K562 (cell line): ENCODE measurements at regions not wholly inside any gene's neighbourhood (a gene's known extent, or its start where the extent isn't known, plus 50 kb on each side); places are given as distances from the start of the nearest gene placed in this dataset.

Experiments
- ATAC-seq: fragments of 200-7000 bp; cut with Tn5 transposase; 3 replicates; pipeline ENCODE4 v1.9.1; 2020; ENCODE audit warnings: moderate library complexity
- BruUV-seq: library from RNA; stranded (reverse); fragments of 400-500 nt; replicated peaks from 2 replicates; lab custom pipeline; 2021; lab: Mats Ljungman, UMichigan
- CTCF ChIA-PET: fragments of 300-600 bp; formaldehyde crosslinking; extraction: SDS; loops from one replicate; lab custom pipeline; 2021; ENCODE audit warnings: low intra/inter-chr PET ratio; lab: Yijun Ruan, JAX
- POLR2A ChIA-PET: fragments of 300-600, 350-650 bp; sonication (Branson Sonifier 250); formaldehyde crosslinking; extraction: SDS; loops from one replicate; lab custom pipeline; 2021; ENCODE audit warnings: antibody characterized with exemption, inconsistent platforms; lab: Yijun Ruan, JAX
- DNase-seq, 4 experiments: peaks; one replicate each; pipeline versions ENCODE4 v3.0.0 to v3.0.0-alpha.2; 2011 to 2018; ENCODE audit warnings: low spot score in 3 of 4, mixed read lengths in 3 of 4; ENCODE audit errors: extremely low read depth in 1 of 4
- FAIRE-seq: peaks from 2 replicates; lab custom pipeline; 2011; peaks lifted over from hg19 to GRCh38; lab: Jason Lieb, UNC
- H2AFZ ChIP-seq: 2 replicates; pipeline ENCODE4 v1.6.0; 2011; ENCODE audit warnings: low read depth, low read length, control low read depth, inconsistent platforms
- H3K27ac ChIP-seq: fragments of 200-600 bp; 3 replicates; pipeline ENCODE4 v1.8.0; 2011; ENCODE audit warnings: low read depth, mild to moderate bottlenecking, control low read depth, inconsistent platforms, low read length, moderate library complexity, mixed read lengths; ENCODE audit errors: extremely low read depth
- H3K27me3 ChIP-seq, 2 experiments: fragments of 300-600 bp in 1 of 2; 2 replicates in 1 of 2; 3 replicates in 1 of 2; pipeline versions ENCODE4 v1.6.0 to v1.8.0; 2011; ENCODE audit warnings: inconsistent platforms in 2 of 2, low read length in 2 of 2, mild to moderate bottlenecking in 1 of 2, mixed read lengths in 1 of 2, moderate library complexity in 1 of 2; ENCODE audit not compliant: control insufficient read depth in 2 of 2, insufficient read depth in 2 of 2
- H3K36me3 ChIP-seq: fragments of 300-600 bp; 3 replicates; pipeline ENCODE4 v1.8.0; 2011; ENCODE audit warnings: mild to moderate bottlenecking, low read length, inconsistent platforms; ENCODE audit not compliant: control insufficient read depth, insufficient read depth
- H3K4me1 ChIP-seq, 2 experiments: fragments of 200-600 bp in 1 of 2; replicated peaks in 1 of 2; 2 replicates in 1 of 2; 3 replicates in 1 of 2; pipeline versions ENCODE4 v1.5.1 to v1.8.0; 2011; ENCODE audit warnings: inconsistent platforms in 2 of 2, low read length in 2 of 2, mild to moderate bottlenecking in 1 of 2, mixed read lengths in 1 of 2, moderate library complexity in 1 of 2; ENCODE audit not compliant: control insufficient read depth in 2 of 2, insufficient read depth in 2 of 2
- H3K4me2 ChIP-seq: 2 replicates; pipeline ENCODE4 v1.6.1; 2011; ENCODE audit warnings: low read length, control low read depth, inconsistent platforms, mixed read lengths; ENCODE audit not compliant: insufficient read depth
- H3K4me3 ChIP-seq: fragments of 200-600 bp; sonication (generic), shearing (Covaris generic); 2 replicates; pipeline ENCODE4 v1.5.1; 2016; ENCODE audit warnings: control low read depth, inconsistent platforms
- H3K79me2 ChIP-seq: fragments of 200-600 bp; 3 replicates; pipeline ENCODE4 v1.8.0; 2011; ENCODE audit warnings: low read length, inconsistent platforms; ENCODE audit not compliant: control insufficient read depth, insufficient read depth
- H3K9ac ChIP-seq, 2 experiments: 2 replicates each; pipeline versions ENCODE4 v1.6.0 to v1.6.1; 2011; ENCODE audit warnings: low read depth in 2 of 2, low read length in 2 of 2, control low read depth in 1 of 2, inconsistent platforms in 1 of 2, mild to moderate bottlenecking in 1 of 2, mixed read lengths in 1 of 2; ENCODE audit not compliant: insufficient read depth in 1 of 2
- H3K9me1 ChIP-seq: one replicate; pipeline ENCODE4 v1.6.0; 2011; ENCODE audit warnings: inconsistent platforms, mild to moderate bottlenecking, low read length, moderate library complexity; ENCODE audit not compliant: control insufficient read depth, insufficient read depth
- H3K9me3 ChIP-seq: replicated peaks from 2 replicates; pipeline ENCODE4 v1.5.1; 2011; ENCODE audit warnings: low read depth, low read length, inconsistent platforms; ENCODE audit not compliant: control insufficient read depth, insufficient read depth
- H4K20me1 ChIP-seq: replicated peaks from 2 replicates; pipeline ENCODE4 v1.6.1; 2011; ENCODE audit warnings: low read length, inconsistent platforms, mixed read lengths; ENCODE audit not compliant: control insufficient read depth, insufficient read depth
- BCOR ChIP-seq: fragments of 450-650 bp; IDR thresholded peaks from 2 replicates; pipeline ENCODE4 v1.6.1; 2016
- CHCHD3 ChIP-seq: fragments of 250-450 bp; sonication (Bioruptor Pico); IDR thresholded peaks from 2 replicates; pipeline ENCODE4 v2.1.2; 2022; ENCODE audit warnings: mild to moderate bottlenecking
- FIP1L1 ChIP-seq: fragments of 200-400 bp; formaldehyde crosslinking; IDR thresholded peaks from 2 replicates; pipeline ENCODE4 v1.6.1; 2018; ENCODE audit warnings: mild to moderate bottlenecking, low read depth, low read length; ENCODE audit not compliant: poor library complexity, severe bottlenecking
- KAT2B ChIP-seq: IDR thresholded peaks from one replicate; pipeline ENCODE4 v1.6.1; 2012; ENCODE audit warnings: low read depth, mild to moderate bottlenecking, control low read depth, inconsistent platforms, low read length, moderate library complexity
- KDM2B ChIP-seq: fragments of 250-450 bp; sonication (Bioruptor Pico); IDR thresholded peaks from 2 replicates; pipeline ENCODE4 v1.8.0; 2021; ENCODE audit warnings: mild to moderate bottlenecking, moderate library complexity
- MAFK ChIP-seq: IDR thresholded peaks from 2 replicates; pipeline ENCODE4 v1.6.1; 2011; ENCODE audit warnings: low read length, improper control_type of control experiment
- MYBL2 ChIP-seq, 2 experiments: fragments of 450-650 bp in 1 of 2; sonication (generic) in 1 of 2; formaldehyde crosslinking in 1 of 2; IDR thresholded peaks; 2 replicates each; pipeline versions ENCODE4 v1.6.1 to v1.8.1; 2017 to 2022; ENCODE audit warnings: borderline replicate concordance in 1 of 2, inconsistent platforms in 1 of 2, low read depth in 1 of 2, mild to moderate bottlenecking in 1 of 2, missing genetic modification reagents in 1 of 2, moderate library complexity in 1 of 2
- PRMT5 ChIP-seq: sonication (generic); formaldehyde crosslinking; IDR thresholded peaks from 2 replicates; pipeline ENCODE4 v1.5.0; 2020; ENCODE audit warnings: missing genetic modification reagents
- PRPF4 ChIP-seq: fragments of 200-400 bp; formaldehyde crosslinking; IDR thresholded peaks from one replicate; pipeline ENCODE4 v1.6.1; 2017; ENCODE audit warnings: low read length, low read depth, mild to moderate bottlenecking; ENCODE audit not compliant: insufficient read depth, poor library complexity, severe bottlenecking
- PYGO2 ChIP-seq: fragments of 450-650 bp; IDR thresholded peaks from 2 replicates; pipeline ENCODE4 v1.6.1; 2016; ENCODE audit warnings: mild to moderate bottlenecking, missing genetic modification characterization, moderate library complexity, missing compliant biosample characterization
- RNF2 ChIP-seq: sonication (generic); IDR thresholded peaks from 2 replicates; pipeline ENCODE4 v1.6.1; 2016
- TAF1 ChIP-seq: IDR thresholded peaks from 2 replicates; pipeline ENCODE4 v1.6.1; 2011; ENCODE audit warnings: mild to moderate bottlenecking, low read length, moderate library complexity; ENCODE audit not compliant: insufficient read depth, control insufficient read depth, severe bottlenecking; ENCODE audit errors: extremely low read depth
- TEAD1 ChIP-seq, 2 experiments: fragments of 450-650 bp in 1 of 2; sonication (generic) in 1 of 2; formaldehyde crosslinking; IDR thresholded peaks; 2 replicates each; pipeline versions ENCODE4 v1.4.0 to v1.8.0; 2020 to 2022; ENCODE audit warnings: mild to moderate bottlenecking in 2 of 2, missing genetic modification reagents in 1 of 2
- ZNF212 ChIP-seq: fragments of 450-650 bp; formaldehyde crosslinking; IDR thresholded peaks from 2 replicates; pipeline ENCODE4 v1.4.0; 2020; ENCODE audit warnings: mild to moderate bottlenecking
- ZNF717 ChIP-seq: fragments of 250-450 bp; sonication (Bioruptor Pico); IDR thresholded peaks from 2 replicates; pipeline ENCODE4 v1.5.0; 2021
- WGBS: fragments of 100-300 bp; shearing (Covaris generic); methylation state at CpG from one replicate; pipeline ENCODE4 v1.1.6; 2016; ENCODE audit warnings: low coverage, mixed read lengths; ENCODE audit not compliant: insufficient coverage; ENCODE audit errors: missing lambda C conversion rate; 5-methylcytosine and 5-hydroxymethylcytosine counted together
- in situ Hi-C: fragments of 300-500 bp; cut with MboI; formaldehyde crosslinking; loops from 4 replicates; pipeline ENCODE4 v1.15.0; 2018; ENCODE audit warnings: inconsistent platforms, mixed read lengths
- intact Hi-C: fragments of 100-400 bp; cut with micrococcal nuclease; formaldehyde crosslinking; loops from 2 replicates; pipeline ENCODE4 v1.14.2; 2022
- TF ChIP-seq, protein P1 (sequence below): fragments of 450-650 bp; formaldehyde crosslinking; IDR thresholded peaks from 2 replicates; pipeline ENCODE4 v1.4.0; 2020; ENCODE audit warnings: mild to moderate bottlenecking, moderate library complexity
- TF ChIP-seq, protein P2 (sequence below): fragments of 450-650 bp; formaldehyde crosslinking; IDR thresholded peaks from 2 replicates; pipeline ENCODE4 v1.4.0; 2020; ENCODE audit warnings: mild to moderate bottlenecking, mixed read lengths

DNA sequence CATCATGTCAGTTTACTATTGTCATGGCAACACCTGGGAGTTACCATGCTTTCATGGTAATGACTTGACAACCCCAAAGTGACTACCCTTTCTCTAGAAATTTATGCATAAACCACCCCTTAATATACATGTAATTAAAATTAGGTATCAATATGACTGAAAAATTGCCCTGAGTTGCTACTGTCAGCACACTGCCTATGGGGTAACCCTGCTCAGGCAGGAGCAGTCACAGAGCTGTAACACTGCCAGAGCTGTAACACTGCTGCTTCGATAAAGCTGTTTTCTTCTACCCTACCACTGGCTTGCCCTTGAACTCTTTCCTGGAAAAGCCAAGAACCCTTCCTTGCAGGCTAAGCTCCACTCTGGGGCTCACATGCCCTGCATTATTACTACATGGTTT lies 95.5 kb upstream of the SYT4 start (continued):
- TF ChIP-seq, protein P1, sequence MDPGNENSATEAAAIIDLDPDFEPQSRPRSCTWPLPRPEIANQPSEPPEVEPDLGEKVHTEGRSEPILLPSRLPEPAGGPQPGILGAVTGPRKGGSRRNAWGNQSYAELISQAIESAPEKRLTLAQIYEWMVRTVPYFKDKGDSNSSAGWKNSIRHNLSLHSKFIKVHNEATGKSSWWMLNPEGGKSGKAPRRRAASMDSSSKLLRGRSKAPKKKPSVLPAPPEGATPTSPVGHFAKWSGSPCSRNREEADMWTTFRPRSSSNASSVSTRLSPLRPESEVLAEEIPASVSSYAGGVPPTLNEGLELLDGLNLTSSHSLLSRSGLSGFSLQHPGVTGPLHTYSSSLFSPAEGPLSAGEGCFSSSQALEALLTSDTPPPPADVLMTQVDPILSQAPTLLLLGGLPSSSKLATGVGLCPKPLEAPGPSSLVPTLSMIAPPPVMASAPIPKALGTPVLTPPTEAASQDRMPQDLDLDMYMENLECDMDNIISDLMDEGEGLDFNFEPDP (CRISPR knock-in tag): no peak
- TF ChIP-seq RNF2: no peak
- TF ChIP-seq ZNF717 (CRISPR knock-in tag): no peak

DNA sequence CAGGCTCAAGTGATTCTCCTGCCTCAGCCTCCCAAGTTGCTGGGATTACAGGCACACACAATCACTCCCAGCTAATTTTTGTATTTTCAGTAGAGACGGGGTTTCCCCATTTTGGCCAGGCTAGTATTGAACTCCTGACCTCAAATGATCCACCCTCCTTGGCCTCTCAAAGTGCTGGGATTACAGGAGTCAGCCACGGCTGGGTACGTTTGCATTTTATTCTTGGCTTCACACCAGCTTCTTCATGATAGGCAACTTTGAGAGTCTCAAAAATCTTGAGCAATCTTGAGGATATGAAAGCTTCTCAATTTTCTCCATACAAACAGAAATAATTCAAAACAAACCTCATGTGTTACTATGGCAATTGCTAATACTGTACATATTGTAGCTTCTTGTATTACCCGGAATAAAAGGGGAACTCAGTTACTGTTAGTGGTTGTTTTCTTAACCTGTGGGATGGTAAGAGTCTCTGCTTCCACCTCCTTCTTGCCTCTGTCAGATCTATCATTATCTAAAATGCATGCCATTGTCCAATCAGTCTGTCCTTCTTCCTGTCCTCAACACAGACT lies 102.9 kb upstream of the SYT4 start:
- Histone ChIP-seq H2AFZ (no peak overlapping the region), H3K27me3 (no peaks in the 10 kb centered on the region)
- FAIRE-seq (no peak), ATAC-seq (no peak)
- intact Hi-C loops: no loop called here
- in situ Hi-C loops: no loop called here
- TF ChIP-seq PRPF4 (no peak), MYBL2 (IDR thresholded peaks at IDR 0.05; ENCODE audit: low read depth) (no peak), MYBL2 (CRISPR knock-in tag; IDR thresholded peaks at IDR 0.05; ENCODE audit: borderline replicate concordance) (no peak), FIP1L1 (no peak), TAF1 (no peak), KDM2B (CRISPR knock-in tag) (no peak), PRMT5 (CRISPR knock-in tag) (no peak), BCOR (no peak), ZNF212 (CRISPR knock-in tag) (no peak), CHCHD3 (no peak), TEAD1 (CRISPR knock-in tag; IDR thresholded peaks at IDR 0.05) (no peak), MAFK (no peak), PYGO2 (tag) (no peak), KAT2B (no peak)
- TF ChIP-seq, protein P2, sequence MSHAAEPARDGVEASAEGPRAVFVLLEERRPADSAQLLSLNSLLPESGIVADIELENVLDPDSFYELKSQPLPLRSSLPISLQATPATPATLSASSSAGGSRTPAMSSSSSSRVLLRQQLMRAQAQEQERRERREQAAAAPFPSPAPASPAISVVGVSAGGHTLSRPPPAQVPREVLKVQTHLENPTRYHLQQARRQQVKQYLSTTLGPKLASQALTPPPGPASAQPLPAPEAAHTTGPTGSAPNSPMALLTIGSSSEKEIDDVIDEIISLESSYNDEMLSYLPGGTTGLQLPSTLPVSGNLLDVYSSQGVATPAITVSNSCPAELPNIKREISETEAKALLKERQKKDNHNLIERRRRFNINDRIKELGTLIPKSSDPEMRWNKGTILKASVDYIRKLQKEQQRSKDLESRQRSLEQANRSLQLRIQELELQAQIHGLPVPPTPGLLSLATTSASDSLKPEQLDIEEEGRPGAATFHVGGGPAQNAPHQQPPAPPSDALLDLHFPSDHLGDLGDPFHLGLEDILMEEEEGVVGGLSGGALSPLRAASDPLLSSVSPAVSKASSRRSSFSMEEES (CRISPR knock-in tag): no peak
- TF ChIP-seq, all 486 proteins: peak for 0
- CTCF ChIA-PET: no interaction called here
- DNase-seq: no peak
- Histone ChIP-seq H3K4me2 (no peak overlapping the region), H3K27ac (no peak overlapping the region), H3K9me1 (no peaks in the 10 kb centered on the region), H3K79me2 (no peaks in the 10 kb centered on the region), H3K9me3 (no peaks in the 10 kb centered on the region), H3K4me1 (no peaks in the 10 kb centered on the region), H3K4me3 (no peak overlapping the region), H4K20me1 (no peaks in the 10 kb centered on the region), H3K36me3 (no peaks in the 10 kb centered on the region), H3K9ac (no peak overlapping the region)
- POLR2A ChIA-PET: no interaction called here
- BruUV-seq: no TSS peak
- WGBS: 0% methylated on average over 4 of the region's 4 CpGs
